Spleen (tissue), 7 donors: ENCODE measurements at regions not wholly inside any gene's neighbourhood (a gene's known extent, or its start where the extent isn't known, plus 50 kb on each side); places are given as distances from the start of the nearest gene placed in this dataset.

Experiments used
- CTCF ChIP-seq, 11 experiments: fragments of 200-600 bp in 7 of 11; fragments of 450-650 bp in 4 of 11; sonication (generic) in 4 of 11; IDR thresholded peaks in 8 of 11; conservative IDR thresholded peaks in 3 of 11; 1 replicate in 7 of 11; 2 replicates in 4 of 11; pipeline versions ENCODE4 v1.4.0 to v1.8.0; 2016 to 2021; ENCODE audit warnings: antibody characterized with exemption in 11 of 11, inconsistent platforms in 4 of 11, mild to moderate bottlenecking in 1 of 11
- POLR2A ChIP-seq, 3 donors: fragments of 450-650 bp; IDR thresholded peaks; one replicate each; pipeline ENCODE4 v1.5.1; 2017; ENCODE audit warnings: antibody characterized with exemption in 3 of 3, mild to moderate bottlenecking in 1 of 3
- POLR2AphosphoS5 ChIP-seq, 3 donors: sonication (generic); formaldehyde crosslinking; IDR thresholded peaks; one replicate each; pipeline ENCODE4 v1.5.1; 2017; ENCODE audit warnings: antibody characterized with exemption in 3 of 3
- donor health status: DM: no; HTN: no; CAD: no; lungs with moderate emphysema.
- donor health status: DM: no; HTN: no; CAD: no.
- donor health status: DM: no; HTN: no; CAD: no.

GRCh38 chrX:110846071-110846470, 50.5 kb upstream of the CHRDL1 start:
- no peak for TF ChIP-seq CTCF (IDR thresholded peaks at IDR 0.05 in 8 of 11, conservative IDR thresholded peaks at IDR 0.05 in 3 of 11)
- no peak for TF ChIP-seq POLR2A (IDR thresholded peaks at IDR 0.05)
- no peak for TF ChIP-seq POLR2AphosphoS5 (IDR thresholded peaks at IDR 0.05)
